ENCODE measurements at regions not wholly inside any gene's neighbourhood (a gene's known extent, or its start where the extent isn't known, plus 50 kb on each side); places are given as distances from the start of the nearest gene placed in this dataset.
A peak's percentile ranks its signal among the peaks of the same experiment; 100 is the strongest.

- TF ChIP-seq CTCF (conservative IDR thresholded peaks at IDR 0.05; ENCODE audit: low read depth in 2 of 2) (peak; percentile 63 to 92), REST (IDR thresholded peaks at IDR 0.05; ENCODE audit: unreplicated experiment) (no peak), JUNB (IDR thresholded peaks at IDR 0.05; ENCODE audit: unreplicated experiment) (no peak), EZH2phosphoT487 (IDR thresholded peaks at IDR 0.05; ENCODE audit: unreplicated experiment) (no peak), POLR2AphosphoS5 (IDR thresholded peaks at IDR 0.05; ENCODE audit: low read depth) (no peak), EZH2 (IDR thresholded peaks at IDR 0.05; ENCODE audit: low read depth, unreplicated experiment) (no peak), NANOG (IDR thresholded peaks at IDR 0.05; ENCODE audit: borderline replicate concordance) (no peak), CREB1 (CRISPR knock-in tag; IDR thresholded peaks at IDR 0.05; ENCODE audit: low read depth) (no peak), ZNF114 (CRISPR knock-in tag; IDR thresholded peaks at IDR 0.05) (no peak), ZNF462 (CRISPR knock-in tag; IDR thresholded peaks at IDR 0.05) (no peak), ZNF331 (CRISPR knock-in tag; IDR thresholded peaks at IDR 0.05; ENCODE audit: low read depth) (no peak), ETS1 (IDR thresholded peaks at IDR 0.05) (no peak)
Observed at GRCh38 chr15:94582368-94582767, 351.0 kb downstream of the MCTP2 start.
